VCaP (cell line): ENCODE measurements at regions not wholly inside any gene's neighbourhood (a gene's known extent, or its start where the extent isn't known, plus 50 kb on each side); places are given as distances from the start of the nearest gene placed in this dataset.

Experiments used
- H3K27ac ChIP-seq: fragments of 450-650 bp; 2 replicates; pipeline ENCODE4 v1.5.1; 2017
- TF ChIP-seq, protein P1 (sequence below): fragments of 450-650 bp; conservative IDR thresholded peaks from 2 replicates; pipeline ENCODE4 v1.5.1; 2017; ENCODE audit warnings: mild to moderate bottlenecking, moderate library complexity

DNA sequence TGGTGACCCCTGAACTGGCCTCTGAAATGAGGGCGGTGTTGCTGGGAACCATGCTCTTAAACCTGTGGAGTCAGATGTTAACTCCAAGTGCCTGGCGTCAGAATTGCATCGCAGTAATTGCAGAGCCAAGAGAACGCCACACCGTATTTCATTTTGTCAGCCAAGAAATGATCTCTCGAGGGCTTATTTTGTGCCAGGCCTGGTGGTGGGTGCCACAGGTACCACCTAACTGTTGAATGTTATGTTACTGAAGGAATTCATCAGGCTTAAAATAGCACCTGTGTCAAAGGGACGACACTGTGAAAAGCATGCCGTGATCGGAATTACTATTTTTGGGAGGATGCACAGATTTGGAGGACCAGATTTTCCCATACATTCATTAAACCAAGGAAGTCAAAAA is 51.9 kb upstream of the BAIAP2L1 start:
- no peak overlapping the region for H3K27ac ChIP-seq
- TF ChIP-seq, protein P1, sequence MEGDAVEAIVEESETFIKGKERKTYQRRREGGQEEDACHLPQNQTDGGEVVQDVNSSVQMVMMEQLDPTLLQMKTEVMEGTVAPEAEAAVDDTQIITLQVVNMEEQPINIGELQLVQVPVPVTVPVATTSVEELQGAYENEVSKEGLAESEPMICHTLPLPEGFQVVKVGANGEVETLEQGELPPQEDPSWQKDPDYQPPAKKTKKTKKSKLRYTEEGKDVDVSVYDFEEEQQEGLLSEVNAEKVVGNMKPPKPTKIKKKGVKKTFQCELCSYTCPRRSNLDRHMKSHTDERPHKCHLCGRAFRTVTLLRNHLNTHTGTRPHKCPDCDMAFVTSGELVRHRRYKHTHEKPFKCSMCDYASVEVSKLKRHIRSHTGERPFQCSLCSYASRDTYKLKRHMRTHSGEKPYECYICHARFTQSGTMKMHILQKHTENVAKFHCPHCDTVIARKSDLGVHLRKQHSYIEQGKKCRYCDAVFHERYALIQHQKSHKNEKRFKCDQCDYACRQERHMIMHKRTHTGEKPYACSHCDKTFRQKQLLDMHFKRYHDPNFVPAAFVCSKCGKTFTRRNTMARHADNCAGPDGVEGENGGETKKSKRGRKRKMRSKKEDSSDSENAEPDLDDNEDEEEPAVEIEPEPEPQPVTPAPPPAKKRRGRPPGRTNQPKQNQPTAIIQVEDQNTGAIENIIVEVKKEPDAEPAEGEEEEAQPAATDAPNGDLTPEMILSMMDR = no peak
